GM12892 (cell line): ENCODE measurements at regions not wholly inside any gene's neighbourhood (a gene's known extent, or its start where the extent isn't known, plus 50 kb on each side); places are given as distances from the start of the nearest gene placed in this dataset.

ENCODE experiments used
- DNase-seq: peaks from one replicate; pipeline ENCODE4 v3.0.0; 2011; ENCODE audit not compliant: insufficient read length
- FAIRE-seq: peaks from 2 replicates; lab custom pipeline; 2011; peaks lifted over from hg19 to GRCh38; lab: Jason Lieb, UNC
- POLR2A ChIP-seq: IDR thresholded peaks from 2 replicates; pipeline ENCODE4 v1.6.1; 2011; ENCODE audit warnings: low read depth, low read length, control low read depth
- POLR2AphosphoS5 ChIP-seq: IDR thresholded peaks from 2 replicates; pipeline ENCODE4 v1.6.1; 2011; ENCODE audit warnings: low read depth, low read length, control low read depth
- TAF1 ChIP-seq: IDR thresholded peaks from 2 replicates; pipeline ENCODE4 v1.6.1; 2011; ENCODE audit warnings: low read depth, mild to moderate bottlenecking, control low read depth, low read length, borderline replicate concordance

- no peak for DNase-seq
- TF ChIP-seq POLR2A: no peak
- TF ChIP-seq POLR2AphosphoS5: no peak
- no peak for TF ChIP-seq TAF1
- no peak for FAIRE-seq
Observed at GRCh38 chr5:38086777-38087176, 171.6 kb upstream of the EGFLAM start.

DNA sequence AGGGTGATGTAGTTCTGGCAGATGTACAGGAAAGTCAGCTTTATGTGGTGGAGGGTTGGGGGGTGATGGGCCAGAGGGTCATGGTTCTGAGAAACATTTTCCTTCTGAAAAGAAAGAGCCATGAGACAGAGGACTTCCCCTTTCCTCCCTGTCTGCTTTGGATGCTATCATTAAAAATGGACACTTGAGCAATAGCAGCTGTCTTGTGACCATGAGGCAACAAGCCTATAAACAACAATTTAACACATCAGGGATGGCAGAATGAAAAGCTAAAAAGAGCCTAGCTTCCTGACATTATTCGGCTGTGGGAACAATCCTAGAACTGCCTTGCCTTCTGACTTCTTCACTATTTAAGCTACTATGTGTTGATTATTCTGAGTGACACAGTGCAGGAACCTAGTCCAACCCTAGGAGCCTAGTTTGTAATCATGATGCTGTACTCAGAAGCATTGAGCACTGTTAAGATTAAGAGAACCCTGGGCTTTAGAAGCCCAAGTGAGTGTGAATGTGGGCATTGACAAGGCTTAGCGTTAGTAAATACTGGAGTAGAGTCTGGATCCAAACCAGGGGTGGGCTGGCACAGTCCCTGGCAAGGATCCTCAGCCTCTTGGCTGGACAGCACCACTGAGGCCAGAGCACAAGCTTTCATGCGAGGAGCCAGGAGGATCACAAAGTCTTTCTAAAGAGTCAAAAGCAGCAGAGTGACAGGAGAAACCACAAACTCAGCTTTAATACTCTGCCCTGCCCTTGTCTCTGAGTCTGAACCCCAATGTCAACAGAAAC is 178.5 kb upstream of the EGFLAM start:
- TF ChIP-seq POLR2A: no peak
- TF ChIP-seq POLR2AphosphoS5: no peak
- FAIRE-seq (no peak), DNase-seq (no peak)

GRCh38 chr5:38078161-38078560 is 180.2 kb upstream of the EGFLAM start:
- TF ChIP-seq POLR2A: no peak
- no peak for DNase-seq
- FAIRE-seq: no peak

- DNase-seq (no peak), FAIRE-seq (no peak)
- TF ChIP-seq TAF1 (no peak), POLR2AphosphoS5 (no peak), POLR2A (no peak)
Observed at GRCh38 chr5:38077652-38078051, 180.7 kb upstream of the EGFLAM start.

GRCh38 chr5:38071831-38072694 is 186.3 kb upstream of the EGFLAM start:
- FAIRE-seq: no peak
- TF ChIP-seq POLR2A (no peak), POLR2AphosphoS5 (no peak), TAF1 (no peak)
- no peak for DNase-seq

- TF ChIP-seq TAF1 (no peak), POLR2A (no peak), POLR2AphosphoS5 (no peak)
- DNase-seq (no peak), FAIRE-seq (no peak)
Observed at GRCh38 chr5:38070304-38070950, 187.9 kb upstream of the EGFLAM start.

- FAIRE-seq: no peak
Observed at GRCh38 chr5:38069360-38069759, 189.0 kb upstream of the EGFLAM start.

DNA sequence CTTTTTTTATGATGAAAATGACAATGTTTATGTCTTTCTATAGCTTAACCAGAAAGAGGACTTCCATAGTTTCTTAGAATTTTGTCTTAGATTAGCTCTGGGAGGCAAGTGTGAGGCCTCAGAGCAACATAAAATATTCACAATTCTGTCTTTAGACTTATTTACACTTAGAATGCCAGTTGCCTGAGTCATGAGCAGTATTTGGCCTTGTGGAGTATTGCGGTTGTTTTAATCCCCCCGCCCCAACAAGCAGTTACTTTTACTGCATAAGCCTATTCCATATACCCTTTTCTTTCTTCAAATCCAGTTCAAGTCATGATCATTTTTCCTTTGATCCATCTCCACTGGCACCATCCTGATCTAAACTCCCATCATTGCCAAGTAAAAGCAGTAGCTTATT is 198.0 kb upstream of the EGFLAM start:
- TF ChIP-seq POLR2AphosphoS5 (no peak), POLR2A (no peak), TAF1 (no peak)
- DNase-seq: no peak
- no peak for FAIRE-seq

More at GRCh38 chr5:38069360-38069759, 189.0 kb upstream of the EGFLAM start:
- TF ChIP-seq TAF1: no peak
- TF ChIP-seq POLR2A: no peak
- TF ChIP-seq POLR2AphosphoS5: no peak
- DNase-seq: no peak

- no peak for FAIRE-seq
- no peak for DNase-seq
- TF ChIP-seq POLR2AphosphoS5 (no peak), TAF1 (no peak), POLR2A (no peak)
Observed at GRCh38 chr5:38059876-38060275, 198.5 kb upstream of the EGFLAM start.

- no peak for DNase-seq
- FAIRE-seq: no peak
- TF ChIP-seq POLR2A (no peak), POLR2AphosphoS5 (no peak), TAF1 (no peak)
Observed at GRCh38 chr5:38051711-38052511, 206.4 kb upstream of the EGFLAM start.

- no peak for TF ChIP-seq TAF1
- TF ChIP-seq POLR2A: no peak
- TF ChIP-seq POLR2AphosphoS5: no peak
- DNase-seq: no peak
- FAIRE-seq: no peak
Observed at GRCh38 chr5:38048400-38048799, 208.6 kb upstream of the GDNF start.
